GM18909 (cell line): ENCODE measurements at regions not wholly inside any gene's neighbourhood (a gene's known extent, or its start where the extent isn't known, plus 50 kb on each side); places are given as distances from the start of the nearest gene placed in this dataset.
"Not testable (repeated sequence)": the region's sequence is repeated elsewhere in the genome, so short reads cannot be mapped to it uniquely, and the experiment has no call there.

Source experiments
- ATAC-seq: cut with Tn5 transposase; IDR thresholded peaks from one replicate; pipeline ENCODE4 v1.9.1; 2021; ENCODE audit warnings: mild to moderate bottlenecking; ENCODE audit not compliant: unreplicated experiment, poor library complexity

GRCh38 chr16:22572331-22573224 is 61.9 kb downstream of the NPIPB5 start:
- ATAC-seq: peak; percentile 10

DNA sequence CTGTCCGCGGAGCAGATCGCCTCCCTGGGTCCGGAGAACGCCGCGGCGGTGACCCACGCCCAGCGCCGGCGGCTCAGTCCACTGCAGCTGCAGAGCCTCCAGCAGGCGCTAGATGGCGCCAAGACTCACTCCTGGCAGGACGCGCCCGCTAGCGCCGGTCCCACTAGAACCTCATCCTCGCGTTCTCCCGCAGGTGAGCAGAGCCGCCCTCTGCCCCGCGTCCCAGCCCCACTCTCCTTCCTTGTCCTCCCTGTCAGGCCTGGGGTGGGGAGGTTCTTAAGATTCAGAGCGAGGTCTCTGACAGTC is 62.5 kb downstream of the NPIPB5 start:
- peak; percentile 76 for ATAC-seq

GRCh38 chr16:22576506-22576905 is 65.8 kb downstream of the NPIPB5 start:
- ATAC-seq: not testable (repeated sequence)

DNA sequence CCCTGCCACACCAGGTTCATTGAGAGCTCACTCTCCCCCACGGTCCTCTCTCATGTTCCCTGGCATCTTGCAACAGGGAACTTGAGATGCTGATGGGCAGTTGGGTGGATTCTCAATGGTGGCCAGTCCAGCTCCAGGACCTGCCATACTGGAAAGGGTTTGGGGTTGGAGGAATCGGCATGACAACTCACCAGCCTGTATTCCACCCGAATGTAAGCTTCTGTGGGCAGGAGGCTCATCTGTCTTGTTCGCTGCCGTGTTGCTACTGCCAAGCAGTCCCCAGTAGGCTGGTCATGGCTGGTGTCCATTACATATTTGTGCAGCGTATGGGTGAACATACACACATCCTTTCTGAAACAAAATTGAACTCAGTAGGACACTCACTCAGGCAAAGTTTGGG is 72.5 kb downstream of the NPIPB5 start:
- not testable (repeated sequence) for ATAC-seq

GRCh38 chr16:22584459-22584858 is 73.8 kb downstream of the NPIPB5 start:
- not testable (repeated sequence) for ATAC-seq

- not testable (repeated sequence) for ATAC-seq
These were observed 74.2 kb downstream of the NPIPB5 start for GRCh38 chr16:22584941-22585340.

- not testable (repeated sequence) for ATAC-seq
These were observed 74.7 kb downstream of the NPIPB5 start for GRCh38 chr16:22585431-22585830.

- ATAC-seq: not testable (repeated sequence)
These were observed 76.0 kb downstream of the NPIPB5 start for GRCh38 chr16:22586732-22587131.

DNA sequence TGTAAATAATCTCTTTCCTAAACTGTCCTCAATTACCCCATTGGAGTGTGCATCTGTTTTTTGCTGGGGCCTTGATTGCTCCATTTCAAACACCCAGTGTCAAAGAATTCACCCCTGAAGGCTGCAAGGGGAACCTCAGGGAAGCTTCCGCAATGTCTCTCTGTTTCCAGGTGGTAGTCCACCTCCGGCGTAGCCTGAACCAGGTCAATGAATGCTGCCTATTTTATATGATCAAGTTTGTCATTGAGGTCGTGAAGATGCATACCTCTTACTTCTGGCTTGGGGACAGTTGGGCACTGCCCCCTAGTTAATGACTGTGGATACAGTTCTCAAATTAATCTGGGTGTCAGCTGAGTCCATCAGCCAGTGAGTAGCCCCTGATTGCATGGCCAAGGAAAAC is 79.1 kb downstream of the NPIPB5 start:
- ATAC-seq: not testable (repeated sequence)

DNA sequence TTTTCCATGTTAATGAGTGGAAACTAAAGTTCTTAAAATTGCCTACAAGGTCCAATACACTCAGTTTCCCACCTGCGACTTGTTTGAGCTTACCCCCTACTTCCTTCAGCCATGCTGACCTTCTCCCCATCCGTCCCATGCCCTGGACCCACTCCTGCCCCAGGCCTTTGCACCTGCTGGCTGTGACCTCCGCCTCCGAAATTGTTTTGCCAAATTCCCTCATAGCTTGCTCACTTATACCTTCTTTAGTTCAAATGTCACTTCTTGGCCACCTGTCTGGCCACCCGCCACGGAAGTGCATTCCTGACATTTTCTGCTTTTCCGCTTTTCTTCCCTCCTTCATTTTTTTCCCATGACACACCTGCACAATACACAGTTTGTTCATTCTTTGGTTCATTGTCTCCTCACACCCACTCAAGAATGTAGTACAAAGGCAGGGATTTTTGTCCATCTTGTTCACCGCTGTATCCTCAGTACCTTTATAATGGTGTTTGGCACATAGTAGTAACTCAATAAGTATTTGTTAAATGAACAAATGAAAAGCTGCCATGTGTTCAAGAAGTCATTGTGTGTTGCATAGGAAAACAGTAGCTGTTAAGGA is 85.9 kb downstream of the NPIPB5 start:
- ATAC-seq: not testable (repeated sequence)

- not testable (repeated sequence) for ATAC-seq
These were observed 93.1 kb downstream of the NPIPB5 start for GRCh38 chr16:22603744-22604143.

GRCh38 chr16:22606619-22607018 is 95.9 kb downstream of the NPIPB5 start:
- not testable (repeated sequence) for ATAC-seq

DNA sequence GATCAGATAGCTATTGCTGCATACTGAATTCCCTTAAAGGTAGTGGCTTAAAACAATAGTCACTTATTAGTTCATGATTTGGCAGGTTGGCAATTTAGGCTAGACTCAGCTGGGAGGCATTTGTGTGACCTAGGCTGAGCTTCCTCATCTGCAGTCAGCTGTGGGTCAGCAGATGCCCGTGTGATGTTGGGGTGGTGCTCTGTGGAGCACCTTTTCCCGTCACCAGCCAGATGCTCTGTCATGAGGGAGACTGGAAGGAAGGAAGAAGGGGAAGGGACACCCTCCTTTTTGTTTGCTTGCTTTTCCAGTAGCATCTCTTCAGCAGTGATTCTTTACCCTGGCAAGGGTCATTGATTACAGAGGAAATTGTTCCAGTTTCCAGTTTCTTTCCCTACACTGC is 99.1 kb downstream of the NPIPB5 start:
- ATAC-seq: not testable (repeated sequence)

DNA sequence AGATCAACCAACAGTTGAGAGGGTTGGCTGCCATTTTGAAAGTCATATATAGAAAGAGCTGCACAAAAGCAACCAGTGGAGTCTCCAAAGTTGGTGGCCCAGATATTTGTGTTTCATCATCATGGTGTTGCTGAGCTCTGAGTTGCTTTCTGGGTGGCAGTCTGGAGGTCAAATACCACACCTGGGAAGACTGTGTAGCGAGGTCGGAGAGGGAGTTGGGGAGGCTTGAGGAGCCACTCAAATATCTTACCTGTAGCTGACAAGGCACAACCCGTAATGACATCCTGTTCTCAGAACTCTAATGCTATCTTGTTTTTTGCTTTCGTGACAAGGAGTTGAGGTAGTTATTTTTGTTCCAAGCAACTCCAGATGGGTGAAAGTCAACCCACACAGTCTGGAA is 100.4 kb downstream of the NPIPB5 start:
- not testable (repeated sequence) for ATAC-seq

DNA sequence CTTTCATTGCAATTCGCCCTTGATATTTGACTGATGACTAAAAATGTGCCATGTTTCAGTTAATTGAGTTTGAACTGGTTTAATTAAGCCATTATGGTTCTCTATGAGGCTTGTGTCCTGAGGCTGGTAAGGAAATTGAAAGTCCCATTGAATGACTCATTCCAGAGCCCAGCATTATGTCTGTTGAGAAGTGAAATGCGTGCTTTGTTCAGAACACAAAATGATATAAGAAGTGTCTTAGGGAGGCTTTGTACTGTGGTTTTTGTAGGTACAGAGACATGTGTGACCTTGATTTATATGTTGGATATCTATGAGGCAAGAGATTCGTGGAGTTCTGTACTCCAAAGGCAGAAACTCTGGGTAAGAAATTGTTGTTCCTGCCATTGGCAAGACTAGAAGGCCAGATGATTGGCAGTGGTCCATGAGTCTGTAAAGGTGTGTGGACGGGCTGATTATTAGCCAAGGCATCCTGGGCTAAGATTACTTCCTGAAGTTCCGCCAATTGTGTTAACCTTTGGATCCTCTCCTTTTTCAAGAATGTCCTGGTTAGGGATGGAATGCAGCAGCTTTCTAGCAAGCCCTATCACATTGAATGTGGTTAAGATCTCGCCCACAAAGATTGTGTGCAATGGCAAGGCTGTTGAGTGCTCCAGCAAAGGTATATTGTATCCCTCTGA is 103.7 kb downstream of the NPIPB5 start:
- no peak for ATAC-seq

DNA sequence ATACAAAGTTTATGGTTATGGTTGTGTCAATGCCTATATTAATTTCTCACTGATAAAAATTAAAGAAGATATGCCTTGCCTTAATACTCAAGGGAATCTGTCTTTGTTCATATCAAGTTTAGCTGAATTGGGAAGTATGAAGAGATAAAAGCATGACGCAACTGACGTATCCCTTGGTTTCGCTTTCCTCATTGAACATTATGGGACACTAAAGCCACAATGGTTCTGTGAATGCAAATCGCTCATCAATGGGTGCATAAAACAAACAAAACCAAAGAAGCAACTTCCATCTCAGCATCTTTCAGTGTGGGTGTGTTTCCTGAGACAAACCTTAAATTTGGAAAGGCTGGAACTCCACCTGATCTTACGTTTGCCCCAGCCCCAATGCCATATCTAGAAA is 108.2 kb downstream of the NPIPB5 start:
- no peak for ATAC-seq

GRCh38 chr16:22621586-22622155 is 111.0 kb downstream of the NPIPB5 start:
- ATAC-seq: no peak

GRCh38 chr16:22622703-22623102 is 112.0 kb downstream of the NPIPB5 start:
- ATAC-seq: no peak

GRCh38 chr16:22623351-22623781 is 112.7 kb downstream of the NPIPB5 start:
- ATAC-seq: no peak

DNA sequence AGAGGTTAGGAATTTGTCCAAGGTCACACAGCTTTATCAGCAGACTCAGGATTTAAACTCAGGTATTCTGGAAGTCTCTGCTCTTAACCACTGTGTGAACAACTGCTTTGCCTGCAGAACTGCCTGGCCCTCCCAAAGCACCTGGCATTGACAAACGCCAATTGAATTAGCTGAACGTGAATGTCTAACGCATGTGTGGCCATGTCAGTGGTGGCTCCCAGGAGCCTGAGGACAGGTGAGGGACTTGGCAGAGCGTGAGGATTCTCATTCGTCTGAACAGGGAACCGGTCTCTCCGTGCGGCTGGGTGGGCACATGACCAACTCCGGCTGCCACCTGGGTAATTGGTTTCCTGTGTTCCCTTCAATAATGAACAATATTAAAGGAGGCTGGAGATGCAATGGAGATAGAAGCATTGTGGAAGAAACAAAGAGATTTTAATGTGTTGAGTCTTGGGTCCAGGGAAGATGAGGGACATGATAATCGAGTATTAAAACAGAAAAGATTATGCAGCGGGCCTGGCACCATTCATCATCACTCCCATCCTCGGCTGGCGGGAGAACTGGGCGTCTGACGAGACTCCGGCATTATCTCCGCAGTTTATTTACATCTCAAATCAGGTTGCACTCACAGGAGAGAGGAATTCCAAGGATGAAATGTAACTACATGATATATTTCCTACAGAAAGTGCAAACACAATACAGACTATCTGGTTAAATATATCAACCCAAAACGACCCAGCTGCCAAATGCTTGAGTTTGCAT is 113.5 kb downstream of the NPIPB5 start:
- no peak for ATAC-seq
